C4-2B (cell line): ENCODE measurements at regions not wholly inside any gene's neighbourhood (a gene's known extent, or its start where the extent isn't known, plus 50 kb on each side); places are given as distances from the start of the nearest gene placed in this dataset.
"Not testable (repeated sequence)": the region's sequence is repeated elsewhere in the genome, so short reads cannot be mapped to it uniquely, and the experiment has no call there.

Experiments used
- H3K27ac ChIP-seq: fragments of 450-650 bp; 2 replicates; pipeline ENCODE4 v1.5.1; 2017
- CTCF ChIP-seq: fragments of 450-650 bp; conservative IDR thresholded peaks from 2 replicates; pipeline ENCODE4 v1.5.1; 2017; ENCODE audit warnings: mild to moderate bottlenecking
- ZFX ChIP-seq: fragments of 450-650 bp; IDR thresholded peaks from 2 replicates; pipeline ENCODE4 v1.6.1; 2017

DNA sequence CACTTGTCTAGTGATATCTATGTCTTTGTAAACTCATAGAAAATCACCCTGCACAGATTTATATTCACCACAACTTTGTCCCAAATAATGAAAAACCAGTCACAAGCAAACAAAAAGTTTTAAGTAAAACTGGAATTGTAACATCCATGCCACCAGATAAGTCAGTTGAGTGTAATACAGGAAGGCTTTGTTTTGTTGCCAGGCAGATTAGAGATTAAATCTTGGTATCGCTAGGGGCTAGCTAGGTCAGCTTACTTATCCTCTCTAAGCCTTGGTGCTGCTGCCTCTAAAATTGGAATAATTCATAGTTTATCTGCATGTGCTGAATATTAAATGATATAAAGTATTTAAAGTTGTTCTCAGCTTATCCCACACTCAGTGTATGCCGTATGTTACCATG, 1062.5 kb downstream of the CDH9 start:
- H3K27ac ChIP-seq, result no peak overlapping the region
- TF ChIP-seq ZFX (no peak), CTCF (no peak)

GRCh38 chr5:25974451-25974850, 1063.9 kb downstream of the CDH9 start:
- no peak overlapping the region for H3K27ac ChIP-seq
- TF ChIP-seq ZFX (no peak), CTCF (no peak)

DNA sequence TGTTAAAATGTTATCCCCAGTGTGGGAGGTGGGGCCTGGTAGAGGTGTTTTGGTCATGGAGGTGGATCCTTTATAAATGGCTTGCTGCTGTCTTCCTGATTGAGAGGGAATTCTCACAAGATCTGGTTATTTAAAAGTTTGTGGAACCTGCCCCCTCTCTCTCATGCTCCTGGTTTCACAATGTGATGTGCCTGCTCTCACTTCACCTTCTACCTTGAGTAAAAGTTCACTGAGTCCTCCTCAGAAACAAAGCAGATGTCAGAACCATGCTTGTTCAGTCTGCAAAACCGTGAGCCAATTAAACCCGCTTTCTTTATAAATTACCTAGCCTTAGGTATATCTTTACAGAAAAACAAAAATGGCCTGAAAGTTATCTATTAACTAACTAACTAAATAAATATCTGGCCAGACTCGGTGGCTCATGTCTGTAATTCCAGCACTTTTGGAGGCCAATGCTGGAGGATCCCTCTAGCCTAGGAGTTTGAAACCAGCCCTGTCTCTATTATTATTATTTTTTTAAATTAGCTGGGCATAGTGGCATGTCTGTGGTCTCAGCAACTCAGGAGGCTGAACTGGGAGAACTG, 1067.4 kb downstream of the CDH9 start:
- H3K27ac ChIP-seq, result no peak overlapping the region
- TF ChIP-seq CTCF (no peak), ZFX (no peak)

DNA sequence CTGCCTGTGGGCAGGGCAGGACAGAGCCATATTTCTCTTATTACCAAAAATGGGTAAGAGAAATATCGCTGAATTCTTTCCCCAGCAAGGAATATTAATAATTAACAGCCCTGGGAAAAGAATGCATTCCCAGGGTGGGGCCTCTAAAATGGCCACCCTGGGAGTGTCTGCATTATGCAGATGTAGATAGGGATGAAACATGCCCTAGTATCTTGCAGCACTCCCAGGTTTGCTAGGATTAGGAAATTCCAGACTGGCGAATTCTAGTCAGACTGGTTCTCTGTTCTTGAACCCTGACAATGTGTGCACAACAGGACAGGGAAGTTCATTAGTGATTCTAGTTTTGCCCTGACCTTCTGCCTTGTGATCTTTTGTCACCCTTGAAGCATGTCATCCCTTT, 1069.3 kb downstream of the CDH9 start:
- not testable (repeated sequence) for H3K27ac ChIP-seq

- TF ChIP-seq CTCF, result no peak
- TF ChIP-seq ZFX, result no peak
- H3K27ac ChIP-seq, result no peak overlapping the region
Measured at GRCh38 chr5:25964009-25964372, 1074.4 kb downstream of the CDH9 start.

- TF ChIP-seq ZFX, result no peak
- no peak for TF ChIP-seq CTCF
- H3K27ac ChIP-seq, result no peak overlapping the region
Measured at GRCh38 chr5:25963251-25964008, 1075.0 kb downstream of the CDH9 start.

GRCh38 chr5:25955337-25955736, 1083.0 kb downstream of the CDH9 start:
- TF ChIP-seq ZFX (no peak), CTCF (no peak)
- H3K27ac ChIP-seq, result no peak overlapping the region

GRCh38 chr5:25950681-25951080, 1087.7 kb downstream of the CDH9 start:
- H3K27ac ChIP-seq, result no peak overlapping the region
- TF ChIP-seq CTCF (no peak), ZFX (no peak)
